ENCODE measurements at regions not wholly inside any gene's neighbourhood (a gene's known extent, or its start where the extent isn't known, plus 50 kb on each side); places are given as distances from the start of the nearest gene placed in this dataset.
"Not testable (repeated sequence)": the region's sequence is repeated elsewhere in the genome, so short reads cannot be mapped to it uniquely, and the experiment has no call there.

GRCh38 chr2:81043681-81044080 is 739.1 kb upstream of the LRRTM1 start:
- no peak for DNase-seq (ENCODE audit: low read depth)

GRCh38 chr2:81007104-81007503 is 702.6 kb upstream of the LRRTM1 start:
- no peak for DNase-seq (ENCODE audit: low read depth)

- DNase-seq (ENCODE audit: low read depth) = no peak
Measured at GRCh38 chr2:81002906-81003305, 698.4 kb upstream of the LRRTM1 start.

GRCh38 chr2:80987466-80987865 is 682.9 kb upstream of the LRRTM1 start:
- no peak for DNase-seq (ENCODE audit: low read depth)

GRCh38 chr2:80969900-80970299 is 665.3 kb upstream of the LRRTM1 start:
- DNase-seq (ENCODE audit: low read depth) = no peak

GRCh38 chr2:80968450-80968849 is 663.9 kb upstream of the LRRTM1 start:
- DNase-seq (ENCODE audit: low read depth) = no peak

- no peak for DNase-seq (ENCODE audit: low read depth)
Measured at GRCh38 chr2:80947601-80948130, 643.1 kb upstream of the LRRTM1 start.

- DNase-seq (ENCODE audit: low read depth) = no peak
Measured at GRCh38 chr2:80943487-80943886, 638.9 kb upstream of the LRRTM1 start.

- DNase-seq (ENCODE audit: low read depth) = no peak
Measured at GRCh38 chr2:80942766-80943165, 638.2 kb upstream of the LRRTM1 start.

- no peak for DNase-seq (ENCODE audit: low read depth)
Measured at GRCh38 chr2:80938463-80938862, 633.9 kb upstream of the LRRTM1 start.

- DNase-seq (ENCODE audit: low read depth) = not testable (repeated sequence)
Measured at GRCh38 chr2:80931820-80932219, 627.3 kb upstream of the LRRTM1 start.

- DNase-seq (ENCODE audit: low read depth) = no peak
Measured at GRCh38 chr2:80930777-80931176, 626.2 kb upstream of the LRRTM1 start.

GRCh38 chr2:80926168-80926567 is 621.6 kb upstream of the LRRTM1 start:
- no peak for DNase-seq (ENCODE audit: low read depth)

- DNase-seq (ENCODE audit: low read depth) = no peak
Measured at GRCh38 chr2:80896576-80896975, 592.0 kb upstream of the LRRTM1 start.

GRCh38 chr2:80894486-80894885 is 589.9 kb upstream of the LRRTM1 start:
- no peak for DNase-seq (ENCODE audit: low read depth)

GRCh38 chr2:80893711-80894110 is 589.2 kb upstream of the LRRTM1 start:
- no peak for DNase-seq (ENCODE audit: low read depth)

- no peak for DNase-seq (ENCODE audit: low read depth)
Measured at GRCh38 chr2:80889009-80889408, 584.5 kb upstream of the LRRTM1 start.

GRCh38 chr2:80887841-80888378 is 583.4 kb upstream of the LRRTM1 start:
- DNase-seq (ENCODE audit: low read depth) = no peak

- no peak for DNase-seq (ENCODE audit: low read depth)
Measured at GRCh38 chr2:80874374-80874773, 569.8 kb upstream of the LRRTM1 start.

GRCh38 chr2:80869858-80870438 is 565.4 kb upstream of the LRRTM1 start:
- DNase-seq (ENCODE audit: low read depth) = no peak

- no peak for DNase-seq (ENCODE audit: low read depth)
Measured at GRCh38 chr2:80863147-80863714, 558.7 kb upstream of the LRRTM1 start.

GRCh38 chr2:80858965-80859364 is 554.4 kb upstream of the LRRTM1 start:
- no peak for DNase-seq (ENCODE audit: low read depth)

- DNase-seq (ENCODE audit: low read depth) = no peak
Measured at GRCh38 chr2:80856227-80856626, 551.7 kb upstream of the LRRTM1 start.

- DNase-seq (ENCODE audit: low read depth) = no peak
Measured at GRCh38 chr2:80854831-80855230, 550.3 kb upstream of the LRRTM1 start.

Data from stimulated activated CD8-positive, alpha-beta memory T cell treated with anti-CD3 and anti-CD28 coated beads, Interleukin-15, amount 100 ng/mL, for 1 hour (primary cell).